ENCODE measurements at regions not wholly inside any gene's neighbourhood (a gene's known extent, or its start where the extent isn't known, plus 50 kb on each side); places are given as distances from the start of the nearest gene placed in this dataset.

- TF ChIP-seq POLR2AphosphoS5 (IDR thresholded peaks at IDR 0.05; ENCODE audit: low read depth, low read length), result no peak
- TF ChIP-seq, protein P1, sequence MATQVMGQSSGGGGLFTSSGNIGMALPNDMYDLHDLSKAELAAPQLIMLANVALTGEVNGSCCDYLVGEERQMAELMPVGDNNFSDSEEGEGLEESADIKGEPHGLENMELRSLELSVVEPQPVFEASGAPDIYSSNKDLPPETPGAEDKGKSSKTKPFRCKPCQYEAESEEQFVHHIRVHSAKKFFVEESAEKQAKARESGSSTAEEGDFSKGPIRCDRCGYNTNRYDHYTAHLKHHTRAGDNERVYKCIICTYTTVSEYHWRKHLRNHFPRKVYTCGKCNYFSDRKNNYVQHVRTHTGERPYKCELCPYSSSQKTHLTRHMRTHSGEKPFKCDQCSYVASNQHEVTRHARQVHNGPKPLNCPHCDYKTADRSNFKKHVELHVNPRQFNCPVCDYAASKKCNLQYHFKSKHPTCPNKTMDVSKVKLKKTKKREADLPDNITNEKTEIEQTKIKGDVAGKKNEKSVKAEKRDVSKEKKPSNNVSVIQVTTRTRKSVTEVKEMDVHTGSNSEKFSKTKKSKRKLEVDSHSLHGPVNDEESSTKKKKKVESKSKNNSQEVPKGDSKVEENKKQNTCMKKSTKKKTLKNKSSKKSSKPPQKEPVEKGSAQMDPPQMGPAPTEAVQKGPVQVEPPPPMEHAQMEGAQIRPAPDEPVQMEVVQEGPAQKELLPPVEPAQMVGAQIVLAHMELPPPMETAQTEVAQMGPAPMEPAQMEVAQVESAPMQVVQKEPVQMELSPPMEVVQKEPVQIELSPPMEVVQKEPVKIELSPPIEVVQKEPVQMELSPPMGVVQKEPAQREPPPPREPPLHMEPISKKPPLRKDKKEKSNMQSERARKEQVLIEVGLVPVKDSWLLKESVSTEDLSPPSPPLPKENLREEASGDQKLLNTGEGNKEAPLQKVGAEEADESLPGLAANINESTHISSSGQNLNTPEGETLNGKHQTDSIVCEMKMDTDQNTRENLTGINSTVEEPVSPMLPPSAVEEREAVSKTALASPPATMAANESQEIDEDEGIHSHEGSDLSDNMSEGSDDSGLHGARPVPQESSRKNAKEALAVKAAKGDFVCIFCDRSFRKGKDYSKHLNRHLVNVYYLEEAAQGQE (IDR thresholded peaks at IDR 0.05; ENCODE audit: insufficient read depth in 1 of 2, low read depth in 2 of 2, low read length in 2 of 2), result no peak
- TF ChIP-seq SIN3A (IDR thresholded peaks at IDR 0.05; ENCODE audit: borderline replicate concordance, insufficient read depth, low read length), result no peak
- no peak for TF ChIP-seq TAF1 (IDR thresholded peaks at IDR 0.05; ENCODE audit: borderline replicate concordance, insufficient read depth, low read length)
These were observed 732.2 kb downstream of the GALR1 start for GRCh38 chr18:77981874-77982273.
